ENCODE measurements at regions not wholly inside any gene's neighbourhood (a gene's known extent, or its start where the extent isn't known, plus 50 kb on each side); places are given as distances from the start of the nearest gene placed in this dataset.

- TF ChIP-seq CTCF (IDR thresholded peaks at IDR 0.05) = no peak
Observed at GRCh38 chr2:62565309-62565908, 59.4 kb upstream of the TMEM17 start.

DNA sequence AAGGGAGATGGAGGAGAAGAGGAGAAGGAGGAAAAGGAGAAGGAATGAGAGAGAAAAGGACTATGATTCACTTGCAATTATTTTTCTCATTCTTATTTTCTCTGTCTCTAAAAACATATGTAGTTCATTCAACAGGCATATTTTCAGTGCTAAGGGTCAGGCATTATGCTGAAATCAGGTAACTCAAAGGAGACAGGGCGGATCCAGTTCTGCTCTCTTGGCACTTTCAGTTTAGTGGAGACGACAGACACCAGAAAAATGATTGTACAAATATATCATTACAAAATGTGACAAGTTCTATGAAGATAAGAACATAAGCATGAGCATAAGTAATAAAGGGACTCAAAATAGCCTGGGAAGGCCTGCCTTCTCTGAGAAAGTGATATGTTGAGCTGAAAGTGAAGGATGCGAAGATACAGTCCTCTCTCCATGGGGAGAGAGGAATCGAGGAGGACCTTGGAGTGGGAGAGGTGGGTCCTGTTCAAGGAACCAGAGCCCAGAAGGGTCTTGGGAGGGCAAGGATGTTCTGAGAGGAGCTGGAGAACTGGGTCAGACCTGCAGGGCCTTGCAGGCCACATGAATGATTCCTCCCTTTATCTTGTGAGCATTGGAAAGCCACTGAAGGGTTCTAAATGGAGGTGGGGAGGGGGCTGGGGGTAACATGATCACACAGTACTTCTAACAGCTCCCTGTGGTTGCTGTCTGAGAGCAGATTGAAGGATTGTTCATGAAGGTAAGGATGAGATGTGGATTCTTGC, 58.6 kb upstream of the TMEM17 start:
- 92% methylated on average over 4 of the region's 4 CpGs for WGBS, 2 donors
- ATAC-seq (no peak), DNase-seq (no peak)
- intact Hi-C loops (cut with DNase I) = no loop called here
- H3K4me3 ChIP-seq = no peak overlapping the region
- no peaks in the 10 kb centered on the region for H3K9me3 ChIP-seq
- no peak overlapping the region for H3K27ac ChIP-seq
- TF ChIP-seq CTCF (IDR thresholded peaks at IDR 0.05) = no peak
- H3K27me3 ChIP-seq = peaks cover 0 to 2% (median 0%) of the 10 kb centered on the region in 7 donors
- peaks cover 0 to 5% (median 0%) of the 10 kb centered on the region in 9 donors for H3K4me1 ChIP-seq
- H3K36me3 ChIP-seq = no peaks in the 10 kb centered on the region

More at GRCh38 chr2:62565309-62565908, 59.4 kb upstream of the TMEM17 start:
- H3K36me3 ChIP-seq = no peaks in the 10 kb centered on the region
- no peak overlapping the region for H3K27ac ChIP-seq
- 86 to 88% methylated on average over 3 of the region's 3 CpGs for WGBS, 2 donors
- intact Hi-C loops (cut with DNase I) = no loop called here
- DNase-seq = no peak
- H3K4me1 ChIP-seq = peaks cover 0 to 6% (median 0%) of the 10 kb centered on the region in 9 donors
- peaks cover 0 to 7% (median 4%) of the 10 kb centered on the region in 7 donors for H3K27me3 ChIP-seq
- no peak for ATAC-seq
- H3K4me3 ChIP-seq = no peak overlapping the region
- H3K9me3 ChIP-seq = no peaks in the 10 kb centered on the region

GRCh38 chr2:62561586-62561985, 55.6 kb upstream of the TMEM17 start:
- Histone ChIP-seq H3K4me3 (no peak overlapping the region), H3K27ac (no peak overlapping the region), H3K36me3 (no peaks in the 10 kb centered on the region), H3K27me3 (no peaks in the 10 kb centered on the region), H3K4me1 (no peaks in the 10 kb centered on the region), H3K9me3 (no peaks in the 10 kb centered on the region)
- no peak for ATAC-seq
- intact Hi-C loops (cut with DNase I) = no loop called here
- DNase-seq = no peak
- WGBS, 2 donors = 96% methylated on average over 4 of the region's 4 CpGs
- TF ChIP-seq CTCF (IDR thresholded peaks at IDR 0.05) = no peak

- Histone ChIP-seq H3K36me3 (no peaks in the 10 kb centered on the region), H3K4me3 (no peak overlapping the region), H3K27me3 (no peaks in the 10 kb centered on the region), H3K4me1 (no peaks in the 10 kb centered on the region), H3K9me3 (no peaks in the 10 kb centered on the region), H3K27ac (no peak overlapping the region)
- WGBS, 2 donors = 89 to 92% methylated on average over 2 of the region's 2 CpGs
- ATAC-seq = no peak
- no peak for TF ChIP-seq CTCF (IDR thresholded peaks at IDR 0.05)
- intact Hi-C loops (cut with DNase I) = no loop called here
- DNase-seq = no peak
Observed at GRCh38 chr2:62559582-62559981, 53.6 kb upstream of the TMEM17 start.
